LNCaP clone FGC (cell line): ENCODE measurements at regions not wholly inside any gene's neighbourhood (a gene's known extent, or its start where the extent isn't known, plus 50 kb on each side); places are given as distances from the start of the nearest gene placed in this dataset.
"Not testable (repeated sequence)": the region's sequence is repeated elsewhere in the genome, so short reads cannot be mapped to it uniquely, and the experiment has no call there.

Experiments used
- DNase-seq: peaks from one replicate; pipeline ENCODE4 v3.0.0-alpha.2; 2011; ENCODE audit warnings: low read depth
- H3K4me3 ChIP-seq: 2 replicates; pipeline ENCODE4 v1.5.1; 2011; ENCODE audit warnings: mild to moderate bottlenecking, low read depth, low read length, control low read depth
- TF ChIP-seq, protein P1 (sequence below): IDR thresholded peaks from 2 replicates; pipeline ENCODE4 v1.5.1; 2012; ENCODE audit warnings: mild to moderate bottlenecking; ENCODE audit not compliant: control insufficient read depth, insufficient read depth; ENCODE audit errors: extremely low read depth

DNA sequence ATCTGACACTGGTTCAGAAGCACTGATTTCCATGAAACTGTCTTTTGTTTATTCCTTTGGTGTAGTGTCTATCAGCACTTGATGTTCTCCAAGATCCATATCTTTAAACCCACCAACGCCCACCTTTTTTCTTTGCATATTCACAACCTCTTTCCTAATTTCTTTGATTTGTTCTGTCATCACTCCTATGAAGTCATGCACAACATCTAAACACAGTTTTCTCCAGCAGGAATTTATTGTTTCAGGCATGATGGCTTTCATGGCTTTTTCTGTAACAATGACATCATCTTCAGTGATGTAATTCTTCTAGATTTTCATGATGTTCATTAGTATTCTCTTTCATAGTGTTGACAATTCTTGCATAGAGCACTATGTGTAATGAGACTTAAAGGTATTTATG is 219.6 kb upstream of the POU1F1 start:
- DNase-seq = no peak
- TF ChIP-seq, protein P1, sequence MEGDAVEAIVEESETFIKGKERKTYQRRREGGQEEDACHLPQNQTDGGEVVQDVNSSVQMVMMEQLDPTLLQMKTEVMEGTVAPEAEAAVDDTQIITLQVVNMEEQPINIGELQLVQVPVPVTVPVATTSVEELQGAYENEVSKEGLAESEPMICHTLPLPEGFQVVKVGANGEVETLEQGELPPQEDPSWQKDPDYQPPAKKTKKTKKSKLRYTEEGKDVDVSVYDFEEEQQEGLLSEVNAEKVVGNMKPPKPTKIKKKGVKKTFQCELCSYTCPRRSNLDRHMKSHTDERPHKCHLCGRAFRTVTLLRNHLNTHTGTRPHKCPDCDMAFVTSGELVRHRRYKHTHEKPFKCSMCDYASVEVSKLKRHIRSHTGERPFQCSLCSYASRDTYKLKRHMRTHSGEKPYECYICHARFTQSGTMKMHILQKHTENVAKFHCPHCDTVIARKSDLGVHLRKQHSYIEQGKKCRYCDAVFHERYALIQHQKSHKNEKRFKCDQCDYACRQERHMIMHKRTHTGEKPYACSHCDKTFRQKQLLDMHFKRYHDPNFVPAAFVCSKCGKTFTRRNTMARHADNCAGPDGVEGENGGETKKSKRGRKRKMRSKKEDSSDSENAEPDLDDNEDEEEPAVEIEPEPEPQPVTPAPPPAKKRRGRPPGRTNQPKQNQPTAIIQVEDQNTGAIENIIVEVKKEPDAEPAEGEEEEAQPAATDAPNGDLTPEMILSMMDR = no peak

DNA sequence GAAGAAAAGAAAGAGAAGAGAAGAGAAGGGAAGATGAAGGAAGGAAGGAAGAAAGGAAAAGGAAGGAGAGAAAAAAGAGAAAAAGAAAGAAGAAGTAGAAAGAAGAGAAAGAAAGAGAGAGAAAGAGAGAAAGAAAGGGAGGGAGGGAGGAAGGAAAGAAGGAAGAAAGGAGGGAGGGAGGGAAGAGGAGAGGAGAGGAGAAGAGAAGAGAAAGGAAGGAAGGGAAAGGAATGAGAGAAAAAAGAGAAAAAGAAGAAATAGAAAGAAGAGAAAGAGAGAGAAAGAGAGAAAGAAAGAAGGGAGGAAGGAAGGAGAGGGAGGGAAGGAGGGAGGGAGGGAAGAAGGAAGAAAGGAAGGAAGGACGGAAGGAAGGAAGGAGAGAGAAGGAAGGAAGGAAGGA is 217.9 kb upstream of the POU1F1 start:
- TF ChIP-seq, protein P1 = no peak
- DNase-seq = no peak
- H3K4me3 ChIP-seq = no peak overlapping the region

More for the DNA sequence above, 219.6 kb upstream of the POU1F1 start:
- no peak overlapping the region for H3K4me3 ChIP-seq

DNA sequence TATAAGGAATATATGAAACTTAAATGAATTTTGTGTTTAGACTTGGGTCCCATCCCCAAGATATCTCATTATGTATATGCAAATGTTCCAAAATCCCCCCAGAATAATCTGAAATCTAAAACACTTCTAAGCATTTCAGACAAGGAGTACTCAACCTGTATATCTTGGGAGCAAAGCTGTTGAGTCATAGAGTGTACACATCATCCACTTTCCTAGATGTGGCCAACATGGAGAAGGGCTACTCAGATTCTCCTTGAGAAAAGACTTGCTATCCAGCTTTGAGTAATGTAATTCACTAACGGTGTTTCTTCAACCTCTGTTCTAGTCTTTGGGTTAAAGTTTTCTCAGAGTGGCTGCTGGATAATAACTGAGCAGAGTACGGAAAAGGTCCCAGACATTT is 215.5 kb upstream of the POU1F1 start:
- TF ChIP-seq, protein P1 = no peak
- no peak overlapping the region for H3K4me3 ChIP-seq
- no peak for DNase-seq

DNA sequence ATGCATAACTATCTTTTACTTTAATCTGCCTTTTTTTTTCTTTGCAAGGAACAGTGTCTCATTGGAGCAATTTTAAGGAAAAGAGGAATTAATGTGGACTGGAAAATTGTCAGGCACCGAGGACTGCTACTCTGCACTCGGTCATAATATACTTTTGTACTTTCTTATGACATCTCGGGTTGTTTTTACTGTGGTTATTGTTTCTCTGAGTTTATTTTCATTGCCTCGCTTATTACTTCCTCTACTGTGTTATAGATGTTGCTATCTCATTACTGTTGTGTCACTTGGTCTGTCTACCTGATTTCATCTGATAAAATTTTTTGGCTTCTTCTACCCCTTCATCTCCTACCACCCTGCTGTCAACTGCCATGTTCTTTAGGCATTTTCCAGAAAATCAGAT is 213.5 kb upstream of the POU1F1 start:
- no peak for DNase-seq
- H3K4me3 ChIP-seq = no peak overlapping the region
- TF ChIP-seq, protein P1 = no peak

DNA sequence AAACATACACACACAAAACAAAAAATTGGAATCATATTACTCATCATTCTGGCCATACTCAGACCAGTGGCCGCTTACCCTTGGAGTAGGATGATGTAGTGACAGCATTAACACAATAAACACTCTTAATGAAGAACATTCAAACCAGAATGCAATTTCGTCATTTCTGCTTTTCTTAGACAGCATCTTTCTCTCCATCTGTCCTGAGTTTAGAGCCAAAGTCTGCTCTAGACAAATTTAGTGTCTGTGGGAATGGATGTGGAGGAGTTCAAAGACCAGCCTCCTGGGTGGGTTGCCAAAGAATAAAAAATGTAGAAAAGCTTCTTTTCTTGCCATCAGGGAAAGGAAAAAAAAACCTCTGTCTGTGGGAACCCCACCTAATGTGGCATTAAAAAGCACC is 212.4 kb upstream of the POU1F1 start:
- no peak overlapping the region for H3K4me3 ChIP-seq
- DNase-seq = no peak
- TF ChIP-seq, protein P1 = no peak

DNA sequence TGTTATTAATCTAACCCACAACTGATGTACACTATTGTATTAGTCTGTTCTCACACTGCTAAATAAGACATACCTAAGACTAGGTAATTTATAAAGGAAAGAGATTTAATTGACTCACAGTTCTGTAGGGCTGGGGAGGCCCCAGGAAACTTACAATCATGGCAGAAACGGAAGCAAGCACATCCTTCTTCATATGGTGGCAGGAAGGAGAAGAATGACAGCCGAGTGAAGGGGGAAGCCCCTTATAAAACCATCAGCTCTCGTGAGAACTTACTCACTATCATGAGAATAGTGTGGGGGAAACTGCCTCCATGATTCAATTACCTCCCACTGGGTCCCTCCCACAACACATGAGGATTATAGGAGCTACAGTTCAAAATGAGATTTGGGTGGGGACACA is 210.3 kb upstream of the POU1F1 start:
- DNase-seq, H3K4me3 ChIP-seq: not testable (repeated sequence)

DNA sequence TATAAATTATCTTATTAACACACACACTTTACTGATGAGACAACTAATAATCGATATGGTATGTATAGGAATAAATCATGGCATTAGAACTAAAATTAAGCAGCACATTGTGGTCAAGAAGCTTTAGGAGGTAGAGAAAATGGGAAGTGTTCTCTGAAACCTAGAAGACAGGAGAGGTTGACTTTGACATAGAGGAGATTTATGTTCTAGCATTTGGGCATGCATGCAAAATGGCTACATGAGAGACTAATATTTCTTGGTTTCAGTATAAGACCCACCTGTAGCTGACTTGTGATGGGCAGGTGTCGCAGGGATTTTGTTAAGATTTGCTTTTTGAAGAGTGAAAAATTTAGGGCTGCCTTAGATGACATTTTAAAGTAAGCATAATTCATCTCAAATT is 209.7 kb upstream of the POU1F1 start:
- TF ChIP-seq, protein P1 = no peak
- H3K4me3 ChIP-seq = no peak overlapping the region
- DNase-seq = no peak

DNA sequence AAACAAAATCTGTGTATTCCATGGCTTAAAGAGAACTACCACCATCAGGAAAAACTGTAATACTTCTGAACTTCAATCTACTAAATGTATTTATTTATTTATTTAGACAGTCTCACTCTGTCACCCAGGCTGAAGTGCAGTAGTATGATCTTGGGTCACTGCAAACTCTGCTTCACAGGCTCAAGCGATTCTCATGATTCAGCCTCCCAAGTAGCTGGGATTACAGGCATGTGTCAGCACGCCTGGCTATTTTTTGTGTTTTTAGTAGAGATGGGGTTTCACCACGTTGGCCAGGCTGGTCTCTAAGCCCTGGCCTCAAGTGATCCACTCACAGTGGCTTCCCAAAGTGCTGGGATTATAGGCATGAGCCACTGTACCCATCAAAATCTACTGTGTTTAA is 202.3 kb upstream of the POU1F1 start:
- no peak for DNase-seq
- H3K4me3 ChIP-seq = no peak overlapping the region
- TF ChIP-seq, protein P1 = no peak
